Activated T-cell treated with anti-CD3 and anti-CD28 coated beads, Interleukin-2, amount 50 U/mL, for 4 hours (primary cell): ENCODE measurements at regions not wholly inside any gene's neighbourhood (a gene's known extent, or its start where the extent isn't known, plus 50 kb on each side); places are given as distances from the start of the nearest gene placed in this dataset.
"Not testable (repeated sequence)": the region's sequence is repeated elsewhere in the genome, so short reads cannot be mapped to it uniquely, and the experiment has no call there.

Experiments used
- ATAC-seq, 2 donors: fragments of 200-7000 bp; cut with Tn5 transposase; one replicate each; pipeline ENCODE4 v1.10.0; 2021
- DNase-seq: peaks from one replicate; pipeline ENCODE4 v3.0.0-alpha.2; 2020
- H3K27me3 Mint-ChIP-seq: one replicate; pipeline ENCODE4 v1.8.0; 2021; ENCODE audit warnings: low read depth, mixed read lengths
- H3K36me3 Mint-ChIP-seq: one replicate; pipeline ENCODE4 v1.8.0; 2022; ENCODE audit warnings: mixed read lengths; ENCODE audit not compliant: insufficient read depth
- H3K4me1 Mint-ChIP-seq: one replicate; pipeline ENCODE4 v1.8.0; 2021; ENCODE audit warnings: low read depth, mixed read lengths
- H3K4me3 Mint-ChIP-seq: one replicate; pipeline ENCODE4 v1.8.0; 2021; ENCODE audit warnings: mild to moderate bottlenecking, moderate library complexity, mixed read lengths
- H3K9me3 Mint-ChIP-seq: one replicate; pipeline ENCODE4 v1.8.0; 2021; ENCODE audit warnings: mixed read lengths

DNA sequence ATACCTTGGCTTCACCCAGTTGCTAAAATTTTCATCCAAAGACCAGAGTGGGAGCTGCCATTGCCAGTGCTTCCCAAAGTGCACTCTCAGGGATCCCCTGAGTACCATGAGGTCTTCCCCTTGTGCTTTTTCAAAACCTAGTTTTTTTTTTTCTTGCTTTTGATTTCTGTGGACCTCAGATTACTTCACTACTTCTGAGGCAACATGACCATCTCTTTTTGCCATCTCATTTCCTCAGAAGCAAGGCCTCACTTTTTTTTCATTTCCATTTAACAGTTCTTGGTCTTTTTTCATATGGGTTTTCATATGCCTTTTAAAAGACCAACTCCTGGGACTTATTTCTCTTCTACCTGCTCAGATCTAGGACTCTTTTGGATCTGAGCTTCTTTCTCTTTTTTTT lies 64.1 kb upstream of the MMS22L start:
- no peaks in the 10 kb centered on the region for H3K36me3 Mint-ChIP-seq
- DNase-seq (no peak), ATAC-seq (no peak)
- no peaks in the 10 kb centered on the region for H3K27me3 Mint-ChIP-seq
- no peak overlapping the region for H3K4me3 Mint-ChIP-seq
- no peaks in the 10 kb centered on the region for H3K4me1 Mint-ChIP-seq
- no peaks in the 10 kb centered on the region for H3K9me3 Mint-ChIP-seq

DNA sequence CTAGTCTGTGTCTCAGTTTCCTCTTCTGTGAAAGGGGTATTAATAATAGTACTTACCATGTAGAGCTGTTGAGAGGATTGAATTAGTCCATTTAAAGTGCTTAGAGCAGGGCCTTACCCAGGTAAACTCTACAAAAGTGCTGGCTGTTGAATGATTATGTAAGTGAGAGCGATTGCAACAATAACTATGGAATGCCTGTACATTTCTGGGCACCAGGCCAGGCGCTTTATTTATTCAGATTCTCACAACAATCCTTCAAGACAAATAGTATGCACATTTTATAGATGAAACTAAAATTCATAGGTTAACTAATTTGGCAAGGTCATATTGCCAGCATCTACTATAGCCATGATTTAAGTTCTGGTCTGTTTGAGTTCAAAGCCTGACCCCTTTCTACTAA lies 78.3 kb upstream of the MMS22L start:
- DNase-seq: no peak
- H3K4me3 Mint-ChIP-seq: no peak overlapping the region
- H3K27me3 Mint-ChIP-seq: peaks cover 10% of the 10 kb centered on the region
- no peaks in the 10 kb centered on the region for H3K36me3 Mint-ChIP-seq
- no peaks in the 10 kb centered on the region for H3K4me1 Mint-ChIP-seq
- ATAC-seq: no peak
- H3K9me3 Mint-ChIP-seq: no peaks in the 10 kb centered on the region

DNA sequence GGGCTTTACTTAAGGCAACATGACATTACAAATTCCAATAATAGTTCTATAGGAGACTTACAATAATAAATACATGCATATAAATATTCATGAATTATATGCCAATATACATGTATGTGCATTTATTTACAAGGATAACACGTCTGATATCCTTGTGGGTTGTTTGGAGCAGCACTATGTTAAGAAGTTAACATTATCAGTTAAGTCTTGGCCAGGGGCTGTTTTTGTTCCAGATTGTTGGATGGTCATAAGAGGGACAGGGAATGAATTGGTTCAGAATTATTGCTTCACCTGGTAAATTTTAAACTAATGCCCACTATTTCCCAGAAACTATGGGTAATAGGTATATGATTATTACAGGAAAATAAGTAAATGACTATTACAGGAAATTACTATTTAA lies 81.3 kb upstream of the MMS22L start:
- Mint-ChIP-seq H3K36me3 (no peaks in the 10 kb centered on the region), H3K9me3 (no peaks in the 10 kb centered on the region), H3K27me3 (peaks cover 2% of the 10 kb centered on the region), H3K4me1 (no peaks in the 10 kb centered on the region), H3K4me3 (no peak overlapping the region)
- ATAC-seq: no peak
- no peak for DNase-seq

DNA sequence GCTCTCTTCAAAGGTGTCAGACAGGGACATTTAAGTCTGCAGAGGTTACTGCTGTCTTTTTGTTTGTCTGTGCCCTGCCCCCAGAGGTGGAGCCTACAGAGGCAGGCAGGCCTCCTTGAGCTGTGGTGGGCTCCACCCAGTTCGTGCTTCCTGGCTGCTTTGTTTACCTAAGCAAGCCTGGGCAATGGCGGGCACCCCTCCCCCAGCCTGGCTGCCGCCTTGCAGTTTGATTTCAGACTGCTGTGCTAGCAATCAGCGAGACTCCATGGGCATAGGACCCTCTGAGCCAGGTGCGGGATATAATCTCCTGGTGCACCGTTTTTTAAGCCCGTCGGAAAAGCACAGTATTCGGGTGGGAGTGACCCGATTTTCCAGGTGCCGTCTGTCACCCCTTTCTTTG lies 99.1 kb upstream of the MMS22L start:
- H3K36me3 Mint-ChIP-seq, H3K9me3 Mint-ChIP-seq, DNase-seq, H3K4me1 Mint-ChIP-seq, H3K27me3 Mint-ChIP-seq, ATAC-seq, H3K4me3 Mint-ChIP-seq: not testable (repeated sequence)

DNA sequence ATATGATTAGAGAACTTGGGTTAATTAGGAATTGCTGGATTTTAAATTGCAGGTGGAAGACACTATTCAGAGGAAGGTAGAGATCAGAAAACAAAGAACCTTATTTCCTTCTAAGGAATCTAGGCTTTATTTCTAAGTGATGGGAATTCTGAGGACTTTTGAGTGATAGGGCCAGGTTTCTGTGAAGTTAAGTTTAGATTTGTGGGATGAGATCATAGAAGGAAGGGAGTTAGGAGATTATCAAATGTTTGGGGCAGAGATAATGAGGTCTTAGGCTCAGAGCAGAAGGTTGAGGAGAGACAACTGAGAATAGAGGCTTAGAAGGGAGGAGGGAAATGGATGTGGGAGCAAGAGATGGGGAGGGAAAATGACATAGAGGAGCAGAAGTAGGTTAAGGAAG lies 109.7 kb upstream of the MMS22L start:
- no peak for ATAC-seq

DNA sequence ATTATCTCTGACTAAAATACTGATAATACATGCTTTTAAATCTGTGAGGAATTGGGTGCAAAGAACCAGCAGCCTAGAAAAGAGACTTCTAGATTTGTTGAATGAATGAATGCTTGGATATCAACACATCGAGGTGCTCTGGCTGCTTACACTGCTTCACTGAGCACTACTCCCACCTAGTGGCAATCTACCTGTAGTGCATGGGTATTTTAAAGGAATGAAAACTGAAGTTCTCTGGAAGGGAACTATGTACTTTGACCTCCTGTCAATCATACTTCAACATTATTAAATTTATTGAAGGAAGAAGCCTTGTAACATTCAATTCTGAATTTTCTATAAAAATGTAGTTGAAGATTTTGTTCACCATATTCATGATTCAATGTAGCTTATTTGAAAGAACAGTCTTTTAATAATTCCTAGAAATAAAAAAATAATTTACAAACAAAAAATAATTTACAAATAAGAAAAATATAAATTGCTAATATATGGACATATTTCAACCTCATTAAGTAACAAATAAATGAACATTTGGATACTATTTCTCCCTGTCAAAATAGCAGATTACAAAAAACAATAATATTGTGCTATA lies 111.2 kb upstream of the MMS22L start:
- no peaks in the 10 kb centered on the region for H3K36me3 Mint-ChIP-seq
- peaks cover 12% of the 10 kb centered on the region for H3K27me3 Mint-ChIP-seq
- no peak overlapping the region for H3K4me3 Mint-ChIP-seq
- DNase-seq: peak; percentile 10
- H3K9me3 Mint-ChIP-seq: no peaks in the 10 kb centered on the region
- no peaks in the 10 kb centered on the region for H3K4me1 Mint-ChIP-seq
- peak; percentile 48 to 69 for ATAC-seq

More for the DNA sequence above, 109.7 kb upstream of the MMS22L start:
- Mint-ChIP-seq H3K4me3 (no peak overlapping the region), H3K9me3 (no peaks in the 10 kb centered on the region), H3K36me3 (no peaks in the 10 kb centered on the region), H3K4me1 (no peaks in the 10 kb centered on the region), H3K27me3 (peaks cover 13% of the 10 kb centered on the region)
- no peak for DNase-seq

DNA sequence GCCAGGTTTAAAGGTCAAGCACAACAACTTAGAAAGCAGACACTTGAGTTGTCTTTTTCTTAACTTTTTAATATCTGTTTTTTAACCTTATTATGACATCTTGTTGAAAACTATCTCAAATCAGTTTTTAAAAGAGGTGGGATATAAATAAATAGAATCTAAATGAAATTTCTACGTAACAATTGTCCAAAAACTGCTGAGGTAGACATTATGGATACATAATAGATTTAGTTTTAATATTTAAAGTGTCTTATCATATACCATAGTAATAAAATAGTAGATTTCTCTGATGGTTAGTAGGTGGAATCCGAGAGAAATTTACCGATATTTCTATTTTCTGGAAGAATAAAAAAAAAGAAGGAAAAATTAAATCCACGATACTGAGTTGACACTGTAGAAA lies 113.9 kb upstream of the MMS22L start:
- no peak overlapping the region for H3K4me3 Mint-ChIP-seq
- no peaks in the 10 kb centered on the region for H3K4me1 Mint-ChIP-seq
- ATAC-seq (no peak), DNase-seq (no peak)
- no peaks in the 10 kb centered on the region for H3K9me3 Mint-ChIP-seq
- no peaks in the 10 kb centered on the region for H3K36me3 Mint-ChIP-seq
- peaks cover 8% of the 10 kb centered on the region for H3K27me3 Mint-ChIP-seq

DNA sequence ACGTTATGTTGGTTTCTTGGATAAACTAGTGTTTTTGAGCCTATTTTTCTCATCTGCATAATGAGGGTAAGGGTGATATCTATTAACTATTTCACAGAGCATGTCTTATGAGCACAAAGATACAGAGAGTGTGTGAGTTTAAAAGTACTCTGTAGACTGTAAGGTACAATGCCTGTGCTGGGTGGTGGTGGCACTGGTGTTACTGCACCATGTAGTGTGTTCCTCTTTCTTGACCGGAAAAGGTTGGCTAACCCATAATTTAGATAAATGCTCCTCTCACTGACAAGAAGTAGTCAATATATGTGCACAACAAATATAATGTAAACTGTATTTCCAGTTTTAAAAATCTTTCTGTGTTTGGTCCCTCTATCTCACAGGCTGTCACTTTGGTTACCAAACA lies 116.2 kb upstream of the MMS22L start:
- H3K36me3 Mint-ChIP-seq: no peaks in the 10 kb centered on the region
- H3K4me3 Mint-ChIP-seq: no peak overlapping the region
- DNase-seq: no peak
- peaks cover 2% of the 10 kb centered on the region for H3K27me3 Mint-ChIP-seq
- H3K4me1 Mint-ChIP-seq: no peaks in the 10 kb centered on the region
- no peaks in the 10 kb centered on the region for H3K9me3 Mint-ChIP-seq
- ATAC-seq: no peak

DNA sequence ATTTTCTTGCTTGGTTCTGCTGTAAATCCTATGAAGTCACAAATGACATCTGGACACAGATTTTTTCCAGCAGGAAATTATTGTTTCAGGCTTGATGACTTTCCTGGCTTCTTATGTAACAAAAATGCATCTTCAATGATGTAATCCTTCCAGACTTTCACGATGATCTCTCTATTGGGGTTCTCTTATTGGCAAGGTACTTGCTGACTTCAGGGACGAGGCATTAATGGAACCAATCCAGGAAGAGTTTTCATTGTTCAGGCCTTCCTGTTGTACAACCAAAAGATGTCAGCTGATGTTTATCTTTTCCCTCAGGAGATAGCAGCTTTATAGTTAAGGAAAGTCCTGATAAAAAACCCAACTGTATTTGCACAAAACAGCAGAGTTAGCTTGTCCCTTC lies 118.5 kb upstream of the MMS22L start:
- Mint-ChIP-seq H3K9me3 (no peaks in the 10 kb centered on the region), H3K4me3 (no peak overlapping the region), H3K27me3 (no peaks in the 10 kb centered on the region), H3K4me1 (no peaks in the 10 kb centered on the region), H3K36me3 (no peaks in the 10 kb centered on the region)
- no peak for DNase-seq
- no peak for ATAC-seq

DNA sequence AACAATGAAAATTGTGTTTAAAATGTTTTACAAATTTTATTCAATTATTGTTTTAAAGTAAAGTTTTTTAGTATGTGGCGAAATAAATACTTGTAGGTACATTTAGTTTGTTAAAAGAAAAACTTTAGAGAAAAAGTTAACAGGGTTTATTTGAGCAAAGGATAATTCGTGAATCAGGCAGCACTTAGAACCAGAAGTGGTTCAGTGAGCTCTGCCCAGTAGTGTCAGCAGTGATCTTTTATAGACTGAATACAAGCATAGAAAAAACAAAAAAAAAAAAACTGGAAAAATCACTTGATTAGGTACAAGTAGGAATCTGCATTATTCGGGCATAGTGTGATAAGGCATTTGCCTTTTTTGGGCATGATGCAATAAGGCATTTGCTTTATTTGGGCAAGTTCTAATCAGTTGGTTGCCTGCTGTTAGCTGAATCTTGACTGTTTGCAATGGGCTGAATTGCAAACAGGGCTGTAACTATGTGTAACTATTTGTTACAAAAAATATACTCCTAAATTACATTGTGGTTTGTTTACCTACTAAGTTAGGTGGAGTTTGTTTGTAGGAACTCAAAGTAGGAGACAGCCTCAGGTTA lies 122.9 kb upstream of the MMS22L start:
- ATAC-seq (no peak), DNase-seq (no peak)
- Mint-ChIP-seq H3K4me1 (no peaks in the 10 kb centered on the region), H3K36me3 (no peaks in the 10 kb centered on the region), H3K4me3 (no peak overlapping the region), H3K9me3 (no peaks in the 10 kb centered on the region), H3K27me3 (peaks cover 1% of the 10 kb centered on the region)

DNA sequence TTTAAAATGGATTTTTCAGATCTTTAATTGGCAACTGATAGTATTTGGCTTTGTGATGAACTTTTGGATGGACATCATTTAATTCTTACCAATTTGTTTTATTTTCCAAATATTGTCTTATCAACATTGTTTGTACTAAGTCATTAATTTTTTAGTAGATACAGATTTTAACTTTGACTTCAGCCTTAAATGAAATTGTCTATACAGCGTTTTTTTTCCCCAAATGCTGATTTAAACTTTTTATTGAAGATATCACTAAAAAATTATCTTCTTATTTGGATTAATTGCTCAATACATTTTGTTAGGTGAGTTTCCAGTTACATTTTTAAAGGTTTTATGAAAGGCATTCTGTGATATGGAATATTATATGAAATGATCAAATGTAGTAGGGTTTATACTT lies 123.6 kb upstream of the MMS22L start:
- Mint-ChIP-seq H3K4me3 (no peak overlapping the region), H3K4me1 (no peaks in the 10 kb centered on the region), H3K27me3 (peaks cover 1% of the 10 kb centered on the region), H3K36me3 (no peaks in the 10 kb centered on the region), H3K9me3 (no peaks in the 10 kb centered on the region)
- DNase-seq (no peak), ATAC-seq (no peak)

DNA sequence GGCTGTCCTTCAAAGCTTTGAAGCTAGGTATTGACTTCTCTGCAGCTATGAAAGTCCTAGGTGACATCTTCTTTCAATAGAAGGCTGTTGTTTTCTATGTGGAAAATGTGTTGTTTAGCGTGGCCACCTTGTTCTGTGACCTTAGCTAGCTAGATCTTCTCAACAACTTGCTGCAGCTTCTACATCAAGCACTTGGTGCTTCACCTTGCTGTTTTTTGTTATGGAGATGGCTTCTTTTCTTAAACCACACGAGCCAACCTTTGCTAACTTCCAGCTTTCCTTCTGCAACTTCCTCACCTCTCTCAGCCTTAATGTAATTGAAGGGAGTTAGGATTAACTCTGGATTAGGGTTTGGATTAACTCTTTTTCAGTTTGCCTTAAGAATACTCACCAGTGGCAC lies 128.6 kb upstream of the MMS22L start:
- H3K4me3 Mint-ChIP-seq: no peak overlapping the region
- ATAC-seq (no peak), DNase-seq (no peak)
- no peaks in the 10 kb centered on the region for H3K36me3 Mint-ChIP-seq
- peaks cover 1% of the 10 kb centered on the region for H3K27me3 Mint-ChIP-seq
- no peaks in the 10 kb centered on the region for H3K9me3 Mint-ChIP-seq
- no peaks in the 10 kb centered on the region for H3K4me1 Mint-ChIP-seq

DNA sequence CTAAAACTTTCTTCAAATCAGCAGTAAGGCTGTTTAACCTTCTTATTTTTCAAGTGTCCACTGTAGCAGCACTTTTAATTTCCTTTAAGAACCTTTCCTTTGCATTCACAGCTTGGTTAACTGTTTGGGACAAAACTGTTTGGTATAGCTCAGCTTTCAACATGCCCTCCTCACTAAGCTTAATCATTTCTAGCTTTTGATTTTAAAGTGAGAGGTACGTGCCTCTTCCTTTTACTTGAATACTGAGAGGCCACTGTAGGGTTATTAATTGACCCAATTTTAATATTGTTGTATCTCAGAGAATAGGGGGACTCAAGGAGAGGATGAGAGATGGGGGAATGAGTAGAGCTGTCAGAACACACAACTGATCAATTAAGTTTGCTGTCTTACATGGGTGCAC lies 129.5 kb upstream of the MMS22L start:
- no peak overlapping the region for H3K4me3 Mint-ChIP-seq
- H3K9me3 Mint-ChIP-seq: no peaks in the 10 kb centered on the region
- ATAC-seq: no peak
- peaks cover 1% of the 10 kb centered on the region for H3K27me3 Mint-ChIP-seq
- no peaks in the 10 kb centered on the region for H3K36me3 Mint-ChIP-seq
- H3K4me1 Mint-ChIP-seq: no peaks in the 10 kb centered on the region
- DNase-seq: no peak

DNA sequence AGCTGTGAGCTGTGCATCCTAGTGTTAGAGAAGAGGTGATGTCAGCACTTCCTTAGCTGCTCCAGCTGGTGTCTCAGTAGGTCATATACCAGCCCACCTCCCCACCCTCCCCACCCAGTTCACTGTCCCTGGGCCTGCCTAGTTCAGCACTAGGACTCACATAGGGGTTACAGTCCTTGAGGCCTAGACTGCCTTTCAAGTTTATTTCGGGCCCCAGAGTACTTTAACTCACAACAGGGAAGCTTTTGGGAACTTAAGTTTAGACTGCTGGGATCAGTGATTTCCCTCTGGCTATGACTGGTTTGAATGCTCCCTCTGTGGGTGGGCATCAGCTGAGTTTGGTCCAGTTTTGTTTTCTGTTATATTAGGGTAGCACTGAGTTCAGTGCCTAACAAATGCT lies 139.2 kb upstream of the MMS22L start:
- Mint-ChIP-seq H3K4me3 (no peak overlapping the region), H3K27me3 (peaks cover 11% of the 10 kb centered on the region), H3K9me3 (peaks cover 13% of the 10 kb centered on the region), H3K4me1 (no peaks in the 10 kb centered on the region), H3K36me3 (no peaks in the 10 kb centered on the region)
- ATAC-seq (no peak), DNase-seq (no peak)

DNA sequence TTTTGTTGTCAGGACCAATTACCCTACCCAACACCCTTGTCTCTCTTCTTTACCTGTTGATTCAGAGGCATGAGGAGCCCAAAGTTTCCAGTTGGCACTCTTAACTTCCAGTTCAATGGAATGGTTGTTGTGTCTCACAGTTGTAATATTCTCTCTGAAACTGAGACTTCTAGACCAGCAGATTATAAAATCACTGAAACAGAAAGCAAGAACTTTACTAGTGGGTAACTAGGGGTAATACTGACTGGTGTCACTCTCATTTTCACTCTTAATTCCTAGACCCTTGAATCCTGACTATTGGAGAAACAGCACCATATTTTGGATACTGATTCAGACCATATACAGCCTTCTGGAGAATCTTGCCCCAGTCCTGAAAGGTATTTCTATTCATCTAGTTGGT lies 140.2 kb upstream of the MMS22L start:
- Mint-ChIP-seq H3K4me3 (no peak overlapping the region), H3K9me3 (peaks cover 13% of the 10 kb centered on the region), H3K36me3 (no peaks in the 10 kb centered on the region), H3K4me1 (no peaks in the 10 kb centered on the region), H3K27me3 (peaks cover 11% of the 10 kb centered on the region)
- no peak for ATAC-seq
- DNase-seq: no peak

DNA sequence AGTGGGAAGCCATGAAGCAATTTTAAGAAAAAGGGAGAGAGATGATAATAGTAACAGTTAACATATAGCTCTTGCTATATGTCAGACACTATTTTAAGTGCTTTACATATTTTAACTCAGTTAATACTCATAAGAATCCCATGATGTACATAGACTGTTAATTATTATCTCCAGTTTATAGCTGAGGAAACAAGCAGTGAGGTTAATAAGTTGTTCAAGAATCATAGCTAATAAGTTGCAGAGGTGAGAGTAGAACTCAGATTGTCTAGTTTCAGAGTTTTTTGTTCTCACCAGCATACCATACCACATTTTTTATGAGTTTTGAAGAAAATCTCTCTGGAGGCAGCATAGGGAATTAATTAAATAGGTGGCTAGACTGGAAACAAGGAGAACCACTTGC lies 144.6 kb upstream of the MMS22L start:
- H3K4me3 Mint-ChIP-seq: no peak overlapping the region
- DNase-seq: no peak
- no peaks in the 10 kb centered on the region for H3K36me3 Mint-ChIP-seq
- no peaks in the 10 kb centered on the region for H3K4me1 Mint-ChIP-seq
- H3K27me3 Mint-ChIP-seq: peaks cover 6% of the 10 kb centered on the region
- no peak for ATAC-seq
- no peaks in the 10 kb centered on the region for H3K9me3 Mint-ChIP-seq
